HG03558 (cell line): ENCODE measurements at regions not wholly inside any gene's neighbourhood (a gene's known extent, or its start where the extent isn't known, plus 50 kb on each side); places are given as distances from the start of the nearest gene placed in this dataset.

Experiments
- ATAC-seq: cut with Tn5 transposase; IDR thresholded peaks from one replicate; pipeline ENCODE4 v1.9.1; 2021; ENCODE audit warnings: moderate number of reproducible peaks; ENCODE audit not compliant: unreplicated experiment; ENCODE audit errors: extremely low read depth

DNA sequence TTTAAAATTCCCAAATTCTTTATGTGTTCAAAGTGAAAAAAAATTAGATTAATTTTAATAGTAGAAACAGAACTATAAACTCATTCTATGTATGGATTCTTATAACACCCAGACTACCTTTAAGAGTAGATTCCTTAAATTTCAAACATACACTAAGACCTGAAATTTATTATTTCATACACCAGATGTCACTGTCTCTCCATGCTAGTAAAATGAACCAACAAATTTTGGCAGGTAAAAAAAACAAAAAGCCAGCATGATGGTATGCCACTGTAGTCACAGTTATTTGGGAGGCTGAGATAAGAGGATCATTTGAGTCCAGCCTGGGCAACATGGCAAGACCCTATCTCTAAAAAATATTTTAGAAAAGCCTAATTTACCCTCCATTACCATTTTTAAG is 461.3 kb upstream of the NAALADL2 start:
- ATAC-seq = no peak

DNA sequence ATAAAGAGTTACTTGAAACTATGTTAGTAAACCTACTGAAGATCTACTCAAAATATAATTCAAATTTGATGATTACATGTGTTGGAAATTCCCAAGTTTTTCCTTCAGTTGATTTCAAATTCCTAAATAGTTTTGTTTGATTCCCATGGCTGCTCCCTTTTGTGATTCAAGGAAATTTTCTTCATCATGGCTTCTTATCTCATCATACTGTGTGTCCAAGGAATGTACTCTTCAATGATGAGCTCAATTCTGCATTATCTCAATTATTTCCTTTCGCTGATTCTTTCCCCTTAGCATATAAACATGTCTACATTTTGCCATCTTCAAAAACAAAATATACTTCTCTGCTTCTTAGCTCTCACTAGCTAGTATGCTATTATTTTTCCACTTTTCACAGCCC is 460.4 kb upstream of the NAALADL2 start:
- ATAC-seq = no peak

DNA sequence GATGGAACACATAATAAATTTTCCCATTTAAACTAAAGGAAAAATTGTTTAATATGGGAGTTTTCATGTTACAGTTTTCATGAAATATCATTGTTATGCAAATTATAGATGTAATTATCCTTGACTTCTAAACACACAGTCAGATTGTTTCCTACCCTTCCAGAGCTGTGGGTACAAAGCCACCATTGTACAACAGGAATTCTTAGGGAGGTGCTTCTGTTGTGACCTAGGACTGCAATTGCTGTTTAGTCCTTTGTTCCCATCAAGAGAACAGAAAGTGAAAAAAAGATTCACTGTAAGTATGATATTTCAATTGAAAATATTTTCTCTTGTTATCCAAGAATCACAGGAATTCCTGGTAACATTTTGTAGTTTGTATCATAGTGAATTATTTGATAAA is 455.3 kb upstream of the NAALADL2 start:
- ATAC-seq = no peak

DNA sequence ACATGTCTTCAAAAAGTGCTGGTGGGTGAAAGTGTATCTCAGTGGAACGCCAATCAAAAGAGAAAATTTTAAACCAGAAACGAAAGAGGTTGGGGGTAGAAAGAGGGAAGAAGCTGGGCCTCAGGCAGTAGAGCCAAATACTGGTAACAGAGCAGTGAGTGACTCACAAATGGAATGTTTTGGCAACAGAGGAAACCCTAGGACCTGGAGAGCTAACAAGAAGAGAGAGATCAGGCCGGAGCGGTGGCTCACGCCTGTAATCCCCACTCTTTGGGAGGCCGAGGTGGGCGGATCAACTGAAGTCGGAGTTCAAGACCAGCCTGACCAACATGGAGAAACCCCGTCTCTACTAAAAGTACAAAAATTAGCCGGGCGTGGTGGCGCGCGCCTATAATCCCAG is 450.8 kb upstream of the NAALADL2 start:
- ATAC-seq = no peak

DNA sequence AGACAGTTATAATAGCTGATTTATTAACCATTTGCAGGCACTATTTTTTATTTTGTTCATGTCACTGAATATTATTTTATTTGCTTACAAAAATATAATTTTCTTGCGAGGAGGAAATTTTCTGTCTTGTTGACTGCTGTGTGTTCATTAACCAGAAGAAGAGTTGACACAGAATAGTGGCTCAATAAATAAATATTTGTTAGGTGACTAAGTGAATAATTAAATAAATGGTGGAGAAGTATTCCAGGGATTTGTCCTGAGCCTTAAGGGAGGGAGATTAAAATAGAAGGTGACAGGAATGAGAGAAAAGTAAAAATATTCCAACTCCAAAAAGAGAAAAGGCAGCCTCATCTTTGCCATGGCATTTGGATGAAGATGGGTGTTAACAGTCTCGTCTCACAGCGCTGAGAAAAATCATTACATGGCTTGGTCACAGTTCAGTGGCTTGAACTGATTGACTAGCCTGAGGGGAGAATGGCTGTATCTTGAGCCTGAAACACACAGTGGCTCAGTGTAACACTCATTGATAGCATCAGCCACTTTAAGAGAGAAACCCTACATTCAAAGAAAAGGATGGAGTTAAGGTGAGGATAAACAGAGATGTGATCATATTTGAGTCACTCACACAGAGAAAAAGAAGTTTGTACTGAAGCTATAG is 449.9 kb upstream of the NAALADL2 start:
- ATAC-seq = no peak

DNA sequence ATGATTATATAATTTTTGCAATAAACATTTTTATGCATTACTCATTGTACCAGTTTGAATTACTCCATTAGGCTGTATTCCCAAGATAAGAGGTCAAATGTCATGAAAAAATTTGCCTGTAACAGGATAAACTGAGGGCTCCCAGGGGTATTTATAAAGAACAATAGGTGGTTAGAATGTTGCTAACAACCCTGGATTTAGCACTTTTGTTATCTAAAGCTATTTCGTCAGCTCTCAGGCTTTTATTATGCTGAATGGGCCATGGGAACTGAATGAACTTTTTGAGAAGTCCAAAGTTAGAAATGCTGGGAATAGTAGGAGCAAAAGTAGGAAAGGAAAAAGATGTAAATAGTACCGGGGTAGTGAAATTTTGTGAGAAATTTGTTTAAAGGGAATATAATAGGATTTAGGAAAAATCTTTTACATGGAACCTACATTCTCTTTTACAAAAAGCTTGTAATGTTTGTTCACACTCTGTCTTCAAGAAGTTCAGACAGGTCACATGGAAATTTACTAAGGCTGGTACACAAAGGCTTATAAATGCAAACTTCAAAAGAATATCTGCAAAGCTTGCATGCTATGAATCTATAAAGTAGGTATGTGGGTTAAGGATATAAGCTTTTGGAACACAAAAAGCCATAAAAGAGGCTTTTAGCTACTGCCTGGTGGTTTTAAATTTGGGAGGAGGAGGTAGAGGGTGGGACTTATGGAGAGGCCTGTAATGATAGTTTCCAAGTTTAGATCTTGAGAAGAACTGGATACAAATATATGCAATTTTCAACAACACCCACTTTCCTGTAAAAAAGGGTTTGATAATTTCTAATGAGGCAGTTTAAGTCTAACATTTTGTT is 445.8 kb upstream of the NAALADL2 start:
- ATAC-seq = no peak

DNA sequence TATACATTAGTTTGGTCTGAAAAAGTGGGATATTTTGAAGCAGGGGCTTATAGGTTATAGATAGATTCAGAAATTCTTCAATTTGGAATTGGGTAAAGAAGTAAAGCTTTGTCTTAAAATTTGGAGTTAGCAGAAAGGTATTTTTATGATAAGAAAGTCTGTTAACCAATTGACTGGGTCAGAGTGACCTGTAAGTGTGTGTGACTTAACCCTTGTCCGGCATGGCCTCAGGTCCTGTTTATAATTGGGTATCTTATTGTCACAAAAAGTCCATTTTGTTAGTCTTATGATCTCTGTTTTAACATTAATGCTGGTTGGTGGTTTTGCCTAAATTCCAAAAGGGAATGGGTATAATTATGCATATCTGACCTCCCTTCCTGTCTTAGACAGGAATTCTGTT is 444.2 kb upstream of the NAALADL2 start:
- no peak for ATAC-seq

DNA sequence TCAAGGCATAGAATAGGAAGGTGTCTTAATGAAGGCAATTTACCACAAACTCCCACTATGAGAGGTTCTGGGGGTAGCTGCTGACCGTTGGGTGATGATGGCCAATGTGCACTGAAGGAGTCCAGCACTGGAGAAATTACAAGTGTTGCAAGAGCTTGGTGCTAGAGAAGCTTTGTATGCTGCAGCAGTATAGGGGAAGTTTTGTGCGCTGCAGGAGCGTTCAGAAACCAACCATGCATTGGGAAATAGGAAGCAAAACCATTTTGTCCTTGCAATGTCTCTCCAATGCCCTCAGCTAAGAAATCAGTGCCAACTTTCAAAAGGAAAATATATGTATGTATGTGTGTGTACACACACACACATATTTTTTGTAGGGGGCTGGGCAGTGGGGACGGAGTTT is 441.6 kb upstream of the NAALADL2 start:
- no peak for ATAC-seq

DNA sequence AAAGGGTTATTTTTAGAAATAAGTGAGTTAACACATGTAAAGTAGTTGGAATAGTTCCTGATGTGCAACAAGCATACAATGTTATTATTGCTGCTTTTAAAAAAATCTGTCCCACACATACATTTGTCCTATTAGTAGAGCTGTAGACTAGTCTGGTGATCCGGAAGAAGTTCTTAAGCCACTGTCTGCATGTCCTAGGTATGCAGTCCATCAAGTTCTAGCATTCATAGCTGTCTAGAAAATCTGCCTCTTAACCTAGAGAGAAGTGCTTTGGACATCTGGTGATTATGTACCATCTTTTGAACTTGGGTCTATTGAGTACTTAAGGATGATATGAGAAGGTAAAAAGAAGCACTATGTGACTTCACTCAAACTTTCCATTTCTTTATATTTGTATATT is 439.9 kb upstream of the NAALADL2 start:
- no peak for ATAC-seq

DNA sequence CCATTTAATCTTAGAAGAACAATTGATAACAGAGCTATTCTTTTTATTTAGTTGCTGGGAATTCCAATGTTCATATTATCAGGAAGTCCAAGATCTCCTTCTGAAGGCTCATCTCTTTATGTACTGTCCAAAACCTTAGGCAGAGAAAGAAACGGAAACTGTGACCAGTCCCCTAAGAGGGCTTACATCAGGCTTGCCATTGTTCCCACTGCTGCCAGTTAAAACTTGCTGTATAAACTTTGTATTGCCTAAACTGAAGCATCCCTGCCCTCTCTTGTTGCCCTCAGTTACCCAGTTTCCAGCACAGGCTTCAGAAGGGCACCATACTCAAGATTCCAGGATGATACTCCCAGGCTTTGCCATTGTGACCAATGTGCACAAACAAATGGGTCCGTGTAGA is 435.2 kb upstream of the NAALADL2 start:
- ATAC-seq = no peak

DNA sequence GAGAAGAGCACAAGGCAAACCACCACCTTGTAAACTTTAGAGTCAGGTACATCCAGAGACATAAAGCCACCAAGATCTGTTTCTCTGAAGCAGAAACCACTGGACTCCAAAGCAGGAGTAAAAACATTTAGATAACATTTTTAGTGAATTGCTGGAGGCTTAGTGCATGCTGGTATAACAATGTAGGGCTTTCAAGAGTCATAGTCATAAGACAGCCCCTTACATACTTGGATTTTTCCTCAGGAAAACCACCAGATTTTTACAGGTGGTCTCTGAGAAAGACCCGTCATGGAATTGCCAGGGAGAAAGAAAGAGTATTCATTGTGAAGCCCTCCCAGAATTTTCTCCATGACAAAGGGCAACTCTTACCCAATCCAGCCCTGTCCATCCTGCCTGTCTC is 434.5 kb upstream of the NAALADL2 start:
- ATAC-seq = no peak

DNA sequence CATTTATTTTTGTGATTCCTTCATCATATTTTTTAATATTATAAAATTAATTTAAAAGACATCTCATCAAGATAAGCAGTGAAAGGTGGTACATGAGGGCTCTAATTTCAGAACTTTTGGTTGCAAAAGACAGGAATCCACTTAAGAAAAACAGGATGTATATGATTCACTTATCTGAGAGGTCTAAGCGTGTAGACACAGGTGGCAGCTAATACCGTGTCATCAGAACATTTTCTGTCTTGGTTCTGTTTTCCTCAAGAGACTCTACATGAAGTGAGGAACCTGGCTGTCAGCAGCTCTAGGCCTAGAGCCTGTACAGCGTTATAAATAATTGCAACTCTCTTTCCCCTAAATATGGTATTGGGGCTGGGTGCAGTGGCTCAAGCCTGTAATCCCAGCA is 433.7 kb upstream of the NAALADL2 start:
- ATAC-seq = no peak

DNA sequence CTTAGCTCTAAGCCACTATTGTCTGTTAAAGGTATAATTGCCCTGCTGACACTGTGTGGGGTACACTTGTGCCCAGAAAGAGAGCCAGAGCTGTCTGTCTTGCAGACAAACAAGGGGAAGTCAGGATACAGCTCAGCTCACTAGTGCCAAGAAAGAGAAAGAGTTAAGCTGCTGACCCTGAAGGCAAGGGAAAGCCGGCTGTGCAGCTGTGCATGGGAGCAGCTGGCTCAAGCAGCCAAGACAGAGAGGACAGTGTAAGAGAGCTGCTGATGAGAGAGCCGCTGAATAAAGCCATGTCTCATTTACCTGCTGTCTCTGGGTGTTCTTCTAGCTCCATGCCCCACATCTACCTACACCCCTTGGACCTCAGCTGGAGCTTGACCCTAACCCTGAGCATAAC is 428.1 kb upstream of the NAALADL2 start:
- ATAC-seq = no peak

DNA sequence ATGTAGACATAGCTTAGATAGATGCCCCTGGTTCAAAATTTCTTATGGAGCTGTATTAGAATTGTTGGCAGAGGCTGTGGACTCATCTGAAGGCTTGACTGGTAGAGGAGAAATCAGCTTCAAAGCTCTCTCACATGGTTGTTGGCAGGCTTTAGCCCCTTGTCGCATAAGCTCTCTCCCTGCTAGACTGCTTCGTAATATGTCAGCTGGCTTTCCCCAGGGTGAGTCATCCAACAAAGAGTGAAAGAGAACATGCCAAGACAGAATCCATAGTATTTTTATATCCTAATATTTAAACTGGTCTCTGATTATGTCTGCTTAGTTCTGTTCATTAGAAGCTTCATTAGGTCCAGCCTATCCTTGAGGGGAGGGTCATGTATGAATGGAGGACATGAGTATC is 427.4 kb upstream of the NAALADL2 start:
- ATAC-seq = no peak

DNA sequence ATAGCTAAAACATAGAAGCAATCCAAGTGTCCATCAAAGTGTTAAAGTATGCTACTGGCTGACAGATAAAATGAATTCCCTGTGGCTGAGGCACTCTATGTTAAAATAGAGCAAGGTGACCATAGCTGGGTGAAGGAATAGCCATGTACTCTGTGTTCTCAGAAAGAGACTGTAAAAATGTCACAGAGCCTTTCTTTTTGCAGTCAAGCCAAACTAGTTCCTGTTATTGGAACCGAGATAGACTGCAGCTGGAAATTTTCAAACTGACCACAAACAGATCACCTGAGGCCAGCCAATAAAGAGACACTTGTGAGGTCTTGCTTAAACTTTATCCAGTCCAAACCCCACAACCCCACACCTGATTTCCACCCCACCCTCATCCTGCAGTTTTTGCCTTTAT is 422.8 kb upstream of the NAALADL2 start:
- no peak for ATAC-seq

DNA sequence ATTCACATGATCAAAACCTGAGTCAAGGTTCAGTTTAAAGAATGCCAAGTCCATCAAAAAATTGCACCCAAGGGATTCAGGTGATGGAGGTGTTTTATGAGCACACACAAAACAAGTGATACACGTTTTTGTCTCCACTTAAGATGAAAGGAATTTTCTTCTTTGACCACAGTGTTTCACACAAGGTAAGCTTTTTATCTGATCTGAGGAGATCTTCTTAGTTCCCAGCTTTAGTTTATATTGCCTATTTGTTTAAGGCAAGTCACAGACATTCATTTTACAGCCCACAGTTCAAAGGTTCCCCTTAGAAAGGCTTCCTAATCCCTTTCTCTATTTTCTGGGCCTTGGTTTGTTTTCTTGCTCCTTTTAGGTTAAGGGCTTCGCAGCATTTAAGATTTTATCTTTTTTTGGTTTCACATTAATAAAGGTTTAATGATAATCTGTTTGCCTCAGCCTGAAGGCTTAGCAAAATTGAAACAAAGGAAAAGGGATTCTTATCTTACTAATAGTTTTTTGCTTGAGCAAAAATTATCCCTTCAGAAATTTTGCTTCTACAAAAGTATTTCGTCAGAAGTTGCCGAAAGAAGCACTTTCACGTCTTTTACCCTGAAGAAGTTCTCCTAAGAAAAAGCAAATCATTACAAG is 420.5 kb upstream of the NAALADL2 start:
- no peak for ATAC-seq

DNA sequence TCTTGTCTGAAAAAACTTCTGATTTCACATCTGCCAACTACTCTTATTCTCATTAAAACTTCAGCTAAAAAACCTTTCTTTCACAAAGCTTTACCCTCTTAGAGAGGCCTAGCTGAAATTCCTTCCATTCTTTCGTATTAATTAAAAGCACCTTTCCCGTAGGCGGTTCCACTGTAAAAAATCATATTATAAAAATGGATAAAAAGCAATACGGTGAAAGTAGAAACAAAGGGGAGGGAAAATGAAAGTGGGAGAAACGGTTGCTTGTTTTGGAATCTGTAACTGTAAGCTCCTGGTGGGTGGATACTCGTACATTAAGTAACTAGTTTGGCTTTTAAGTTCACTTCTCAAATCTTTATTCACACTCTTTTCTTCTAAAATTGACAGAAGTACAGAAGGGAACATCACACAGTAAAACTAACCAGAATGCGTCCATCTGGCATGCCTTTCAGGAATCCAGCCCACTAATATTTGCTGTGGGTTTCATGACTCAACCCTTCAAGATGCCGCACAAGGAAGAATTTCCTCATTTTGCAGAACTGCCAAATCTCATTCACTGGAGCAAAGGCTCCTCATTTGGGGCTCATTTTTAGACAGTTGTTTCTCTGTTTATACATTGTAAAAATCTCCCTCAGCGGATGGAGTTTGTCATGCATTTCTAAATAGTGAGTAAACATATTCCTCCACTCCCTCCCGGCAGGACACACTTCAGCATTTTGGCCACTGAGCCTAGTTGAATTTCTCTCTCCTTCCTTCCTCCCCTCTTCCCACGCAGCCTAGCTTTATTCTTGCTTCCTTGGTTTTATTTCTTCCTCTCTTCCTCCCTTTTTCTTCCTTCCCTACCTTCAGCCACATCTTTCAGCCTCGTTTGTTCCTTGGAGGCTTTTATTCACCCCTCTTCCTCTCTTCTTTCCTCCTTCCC is 419.5 kb upstream of the NAALADL2 start:
- no peak for ATAC-seq

DNA sequence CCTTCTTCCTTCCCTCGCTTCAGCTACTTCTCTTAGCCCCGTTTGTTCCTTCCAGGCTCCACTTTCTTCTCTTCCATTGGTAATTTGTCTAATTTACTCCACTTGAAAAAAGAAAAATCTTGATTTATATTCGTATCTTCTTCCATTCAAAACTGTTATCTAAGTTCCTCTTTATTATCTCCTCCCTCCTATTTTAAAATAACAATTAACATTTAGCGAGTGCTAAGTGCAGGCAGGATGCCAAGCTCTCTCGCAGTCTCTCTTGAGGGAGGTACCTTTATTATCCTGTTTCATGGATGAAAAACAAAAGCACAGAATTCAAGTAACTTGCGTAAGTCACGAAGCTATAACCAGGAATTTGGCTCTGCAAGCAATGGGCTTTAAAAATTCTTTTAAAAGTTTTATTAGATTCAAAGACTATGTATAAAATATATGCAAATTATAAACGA is 418.9 kb upstream of the NAALADL2 start:
- ATAC-seq = no peak

DNA sequence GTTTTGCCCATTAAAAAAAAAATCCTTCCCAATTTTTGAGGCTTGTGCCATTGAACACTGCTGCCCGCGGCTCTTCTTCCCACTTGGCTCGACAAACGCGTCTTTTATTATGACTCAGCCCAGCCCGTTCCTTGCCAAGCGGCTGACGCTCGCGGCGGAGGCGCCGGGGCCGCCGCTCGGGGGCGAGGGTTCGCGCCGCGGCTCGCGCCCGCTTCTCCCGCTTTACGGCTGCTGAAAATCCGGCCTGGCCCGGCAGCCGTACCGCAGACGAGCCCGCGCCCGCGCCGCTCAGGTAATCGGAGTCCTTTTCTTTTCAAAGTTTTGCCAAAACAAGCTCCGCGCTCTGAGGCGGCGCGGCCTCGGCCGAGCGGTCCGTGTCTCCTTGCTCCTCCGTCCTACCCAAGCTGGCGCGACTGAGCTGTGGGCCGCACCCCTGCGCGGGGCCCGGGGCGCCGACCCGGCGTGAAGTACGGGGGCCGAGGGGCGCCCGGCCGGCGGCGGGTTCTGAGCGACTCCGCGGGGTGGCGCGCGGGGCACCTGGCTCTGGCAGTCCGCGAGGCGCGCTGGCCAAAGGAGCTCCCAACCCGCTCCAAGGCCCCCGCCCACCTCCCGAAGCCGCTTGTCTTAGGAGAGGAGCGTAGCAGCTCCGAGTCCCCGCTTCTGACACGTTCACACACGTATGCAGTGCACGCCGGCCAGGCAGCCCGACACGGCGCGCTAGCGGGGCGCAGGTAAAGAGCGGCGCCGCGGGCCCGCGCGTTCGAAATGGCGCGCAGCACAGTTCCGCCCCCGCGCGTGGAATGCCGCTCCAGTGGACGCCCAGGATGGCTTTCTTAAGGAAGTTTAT is 418.2 kb upstream of the NAALADL2 start:
- ATAC-seq = peak; percentile 47
